H9 (cell line): ENCODE measurements at regions not wholly inside any gene's neighbourhood (a gene's known extent, or its start where the extent isn't known, plus 50 kb on each side); places are given as distances from the start of the nearest gene placed in this dataset.

Experiments
- DNase-seq: peaks from one replicate; pipeline ENCODE4 v3.0.0-alpha.2; 2017
- H2AFZ ChIP-seq: one replicate; pipeline ENCODE4 v1.6.1; 2013; ENCODE audit warnings: mild to moderate bottlenecking, low read length, control low read depth, moderate library complexity
- H2AK5ac ChIP-seq: 2 replicates; pipeline ENCODE4 v1.6.1; 2013; ENCODE audit warnings: low read length, control low read depth, mixed read lengths; ENCODE audit not compliant: insufficient read length
- H2BK120ac ChIP-seq: one replicate; pipeline ENCODE4 v1.6.1; 2013; ENCODE audit warnings: low read depth, mild to moderate bottlenecking, low read length, control low read depth, inconsistent platforms; ENCODE audit not compliant: poor library complexity, severe bottlenecking
- H2BK12ac ChIP-seq: 2 replicates; pipeline ENCODE4 v1.6.1; 2013; ENCODE audit warnings: low read length, control low read depth, mixed read lengths, low read depth; ENCODE audit not compliant: insufficient read length
- H2BK15ac ChIP-seq: 2 replicates; pipeline ENCODE4 v1.6.1; 2013; ENCODE audit warnings: low read depth, low read length, control low read depth
- H2BK20ac ChIP-seq: one replicate; pipeline ENCODE4 v1.6.1; 2013; ENCODE audit warnings: low read depth, mild to moderate bottlenecking, low read length, control low read depth, inconsistent platforms; ENCODE audit not compliant: poor library complexity, severe bottlenecking
- H2BK5ac ChIP-seq: 2 replicates; pipeline ENCODE4 v1.6.1; 2013; ENCODE audit warnings: low read length, control low read depth, mixed read lengths; ENCODE audit not compliant: insufficient read length
- H3K14ac ChIP-seq: 2 replicates; pipeline ENCODE4 v1.6.1; 2013; ENCODE audit warnings: low read length, control low read depth; ENCODE audit not compliant: insufficient read depth
- H3K18ac ChIP-seq: 2 replicates; pipeline ENCODE4 v1.6.1; 2013; ENCODE audit warnings: low read depth, mild to moderate bottlenecking, mixed read lengths, low read length, control low read depth; ENCODE audit not compliant: insufficient read length
- H3K23ac ChIP-seq: 2 replicates; pipeline ENCODE4 v1.6.1; 2013; ENCODE audit warnings: low read length, control low read depth, mixed read lengths, low read depth; ENCODE audit not compliant: insufficient read length
- H3K23me2 ChIP-seq: 2 replicates; pipeline ENCODE4 v1.6.1; 2013; ENCODE audit warnings: low read depth, mild to moderate bottlenecking, mixed read lengths, low read length, control low read depth; ENCODE audit not compliant: insufficient read length, poor library complexity, severe bottlenecking
- H3K27ac ChIP-seq: 2 replicates; pipeline ENCODE4 v1.5.1; 2013; ENCODE audit warnings: low read length, control low read depth, mixed read lengths, low read depth; ENCODE audit not compliant: insufficient read length
- H3K27me3 ChIP-seq: 2 replicates; pipeline ENCODE4 v1.6.1; 2013; ENCODE audit warnings: low read length, control low read depth, inconsistent platforms; ENCODE audit not compliant: insufficient read depth
- H3K4ac ChIP-seq: 2 replicates; pipeline ENCODE4 v1.6.1; 2013; ENCODE audit warnings: low read depth, mild to moderate bottlenecking, control low read depth, inconsistent platforms, low read length, moderate library complexity
- H3K4me1 ChIP-seq: 2 replicates; pipeline ENCODE4 v1.6.1; 2013; ENCODE audit warnings: low read length, control low read depth, inconsistent platforms; ENCODE audit not compliant: insufficient read depth
- H3K4me2 ChIP-seq: 2 replicates; pipeline ENCODE4 v1.6.1; 2013; ENCODE audit warnings: low read length, control low read depth, mixed read lengths; ENCODE audit not compliant: insufficient read length, insufficient read depth
- H3K56ac ChIP-seq: 2 replicates; pipeline ENCODE4 v1.6.1; 2013; ENCODE audit warnings: low read depth, mild to moderate bottlenecking, mixed read lengths, low read length, control low read depth; ENCODE audit not compliant: insufficient read length
- H3K79me1 ChIP-seq: 2 replicates; pipeline ENCODE4 v1.6.1; 2013; ENCODE audit warnings: low read depth, mild to moderate bottlenecking, moderate library complexity, low read length, control low read depth, inconsistent platforms; ENCODE audit not compliant: insufficient read depth, poor library complexity, severe bottlenecking
- H3K79me2 ChIP-seq: 2 replicates; pipeline ENCODE4 v1.6.1; 2013; ENCODE audit warnings: low read length, control low read depth, inconsistent platforms; ENCODE audit not compliant: insufficient read depth
- H3K9ac ChIP-seq: 2 replicates; pipeline ENCODE4 v1.6.1; 2013; ENCODE audit warnings: low read length, control low read depth, mixed read lengths; ENCODE audit not compliant: insufficient read length; ENCODE audit errors: extremely low read depth
- H3K9me3 ChIP-seq: one replicate; pipeline ENCODE4 v1.6.1; 2013; ENCODE audit warnings: low read depth, low read length, inconsistent platforms; ENCODE audit not compliant: control insufficient read depth
- H3T11ph ChIP-seq: one replicate; pipeline ENCODE4 v1.6.1; 2013; ENCODE audit warnings: mild to moderate bottlenecking, low read length, control low read depth, inconsistent platforms
- H4K20me1 ChIP-seq: one replicate; pipeline ENCODE4 v1.6.1; 2013; ENCODE audit not compliant: control insufficient read depth, insufficient read length, insufficient read depth
- H4K5ac ChIP-seq: 2 replicates; pipeline ENCODE4 v1.6.1; 2013; ENCODE audit warnings: low read depth, mild to moderate bottlenecking, mixed read lengths, low read length, control low read depth; ENCODE audit not compliant: insufficient read length
- H4K8ac ChIP-seq: replicated peaks from 2 replicates; pipeline ENCODE4 v1.6.1; 2013; ENCODE audit warnings: low read length, control low read depth, mixed read lengths, low read depth; ENCODE audit not compliant: insufficient read length
- H4K91ac ChIP-seq: 2 replicates; pipeline ENCODE4 v1.6.1; 2013; ENCODE audit warnings: low read depth, mild to moderate bottlenecking, moderate library complexity, mixed read lengths, low read length, control low read depth; ENCODE audit not compliant: insufficient read length
- H3K27ac Mint-ChIP-seq, 3 experiments: 2 replicates in 2 of 3; 3 replicates in 1 of 3; pipeline ENCODE4 v1.8.0; 2020 to 2021; ENCODE audit warnings: mixed read lengths in 3 of 3, mild to moderate bottlenecking in 1 of 3, moderate library complexity in 1 of 3
- H3K27me3 Mint-ChIP-seq: 2 replicates; pipeline ENCODE4 v1.8.0; 2021; ENCODE audit warnings: low read depth, mild to moderate bottlenecking, moderate library complexity, mixed read lengths
- H3K36me3 Mint-ChIP-seq, 3 experiments: 2 replicates in 2 of 3; 3 replicates in 1 of 3; pipeline ENCODE4 v1.8.0; 2020 to 2021; ENCODE audit warnings: low read depth in 3 of 3, mixed read lengths in 3 of 3; ENCODE audit not compliant: insufficient read depth in 1 of 3
- H3K4me1 Mint-ChIP-seq, 2 experiments: 2 replicates each; pipeline ENCODE4 v1.8.0; 2020; ENCODE audit warnings: mixed read lengths in 2 of 2
- H3K4me3 Mint-ChIP-seq, 2 experiments: 2 replicates in 1 of 2; 3 replicates in 1 of 2; pipeline ENCODE4 v1.8.0; 2020 to 2021; ENCODE audit warnings: mild to moderate bottlenecking in 2 of 2, mixed read lengths in 2 of 2, moderate library complexity in 1 of 2
- H3K9me3 Mint-ChIP-seq, 2 experiments: 2 replicates in 1 of 2; 3 replicates in 1 of 2; pipeline ENCODE4 v1.8.0; 2020; ENCODE audit warnings: mild to moderate bottlenecking in 2 of 2, mixed read lengths in 2 of 2, moderate library complexity in 1 of 2
- CTCF ChIP-seq: fragments of 200-600 bp; sonication (generic); conservative IDR thresholded peaks from 3 replicates; pipeline ENCODE4 v1.8.0; 2021; ENCODE audit warnings: antibody characterized with exemption, mild to moderate bottlenecking
- WGBS: extraction: QIAGEN DNeasy Blood & Tissue Kit; methylation state at CpG from one replicate; pipeline ENCODE4 v1.1.7; 2013; ENCODE audit warnings: missing lambda C conversion rate, low lambda C conversion rate, mixed read lengths; ENCODE audit not compliant: insufficient read length; ENCODE audit errors: extremely low coverage; 5-methylcytosine and 5-hydroxymethylcytosine counted together

GRCh38 chr4:125735102-125735501 lies 420.3 kb downstream of the FAT4 start:
- H2BK120ac ChIP-seq = no peak overlapping the region
- H3K4me1 ChIP-seq = peaks cover 7% of the 10 kb centered on the region; the same call in 1 of the 2 replicates
- H4K20me1 ChIP-seq = no peaks in the 10 kb centered on the region
- no peak overlapping the region for H3K14ac ChIP-seq
- no peak overlapping the region for H4K91ac ChIP-seq
- WGBS = no CpG with 5 or more reads among the region's 4 CpGs
- no peak overlapping the region for H3K27ac ChIP-seq
- H3K23me2 ChIP-seq = no peaks in the 10 kb centered on the region
- H3K4me2 ChIP-seq = no peak overlapping the region
- H3K79me1 ChIP-seq = no peaks in the 10 kb centered on the region
- H3K9ac ChIP-seq = no peak overlapping the region
- H3K56ac ChIP-seq = no peak overlapping the region
- H2AFZ ChIP-seq = no peak overlapping the region
- H3K4ac ChIP-seq = no peak overlapping the region
- no peak overlapping the region for H3K23ac ChIP-seq
- Mint-ChIP-seq H3K4me3 (no peak overlapping the region), H3K36me3 (peaks cover 0 to 10% (median 3%) of the 10 kb centered on the region in 3 experiments; a peak in 3 of 7 replicates), H3K9me3 (no peaks in the 10 kb centered on the region), H3K4me1 (peaks cover 39 to 41% of the 10 kb centered on the region in 2 experiments), H3K27me3 (no peaks in the 10 kb centered on the region), H3K27ac (peak overlapping the region; percentile 17 to 71 (median 71); a peak in 5 of 7 replicates)
- H2BK20ac ChIP-seq = no peak overlapping the region
- H2BK12ac ChIP-seq = no peak overlapping the region
- no peak overlapping the region for H4K8ac ChIP-seq
- H3K18ac ChIP-seq = no peak overlapping the region
- no peak overlapping the region for H2BK15ac ChIP-seq
- H4K5ac ChIP-seq = no peak overlapping the region
- TF ChIP-seq CTCF = no peak
- H2AK5ac ChIP-seq = no peak overlapping the region
- no peaks in the 10 kb centered on the region for H3K9me3 ChIP-seq
- DNase-seq = peak; percentile 49
- no peaks in the 10 kb centered on the region for H3K27me3 ChIP-seq
- H3T11ph ChIP-seq = no peak overlapping the region
- no peak overlapping the region for H2BK5ac ChIP-seq
- H3K79me2 ChIP-seq = no peaks in the 10 kb centered on the region
